ENCODE measurements at regions not wholly inside any gene's neighbourhood (a gene's known extent, or its start where the extent isn't known, plus 50 kb on each side); places are given as distances from the start of the nearest gene placed in this dataset.

- DNase-seq (ENCODE audit: low spot score), result no peak
Measured at GRCh38 chr2:219957820-219958219, 330.4 kb downstream of the SLC4A3 start.

- DNase-seq (ENCODE audit: low spot score), result no peak
Measured at GRCh38 chr2:219958941-219959340, 331.5 kb downstream of the SLC4A3 start.

- no peak for DNase-seq (ENCODE audit: low spot score)
Measured at GRCh38 chr2:219959471-219959870, 332.0 kb downstream of the SLC4A3 start.

GRCh38 chr2:219961947-219962498 is 334.6 kb downstream of the SLC4A3 start:
- DNase-seq (ENCODE audit: low spot score), result no peak

- no peak for DNase-seq (ENCODE audit: low spot score)
Measured at GRCh38 chr2:219962801-219963200, 335.4 kb downstream of the SLC4A3 start.

GRCh38 chr2:219965287-219966194 is 338.1 kb downstream of the SLC4A3 start:
- DNase-seq (ENCODE audit: low spot score), result peak; percentile 61

- no peak for DNase-seq (ENCODE audit: low spot score)
Measured at GRCh38 chr2:219967247-219968245, 340.1 kb downstream of the SLC4A3 start.

- DNase-seq (ENCODE audit: low spot score), result no peak
Measured at GRCh38 chr2:219968685-219969345, 341.4 kb downstream of the SLC4A3 start.

GRCh38 chr2:219969508-219969907 is 342.1 kb downstream of the SLC4A3 start:
- DNase-seq (ENCODE audit: low spot score), result no peak

GRCh38 chr2:219973136-219973535 is 345.7 kb downstream of the SLC4A3 start:
- DNase-seq (ENCODE audit: low spot score), result no peak

GRCh38 chr2:219976871-219977270 is 349.4 kb downstream of the SLC4A3 start:
- DNase-seq (ENCODE audit: low spot score), result no peak

- DNase-seq (ENCODE audit: low spot score), result no peak
Measured at GRCh38 chr2:219980638-219981037, 353.2 kb downstream of the SLC4A3 start.

- no peak for DNase-seq (ENCODE audit: low spot score)
Measured at GRCh38 chr2:219983836-219984235, 356.4 kb downstream of the SLC4A3 start.

- DNase-seq (ENCODE audit: low spot score), result no peak
Measured at GRCh38 chr2:219985017-219985416, 357.6 kb downstream of the SLC4A3 start.

- DNase-seq (ENCODE audit: low spot score), result no peak
Measured at GRCh38 chr2:219987830-219988229, 360.4 kb downstream of the SLC4A3 start.

- DNase-seq (ENCODE audit: low spot score), result no peak
Measured at GRCh38 chr2:219989744-219990143, 362.3 kb downstream of the SLC4A3 start.

GRCh38 chr2:219991116-219991515 is 363.7 kb downstream of the SLC4A3 start:
- no peak for DNase-seq (ENCODE audit: low spot score)

GRCh38 chr2:219995399-219995798 is 368.0 kb downstream of the SLC4A3 start:
- DNase-seq (ENCODE audit: low spot score), result no peak

GRCh38 chr2:219995991-219996765 is 368.7 kb downstream of the SLC4A3 start:
- DNase-seq (ENCODE audit: low spot score), result no peak

GRCh38 chr2:219997341-219997851 is 370.0 kb downstream of the SLC4A3 start:
- DNase-seq (ENCODE audit: low spot score), result peak; percentile 70

- DNase-seq (ENCODE audit: low spot score), result peak; percentile 24
Measured at GRCh38 chr2:219998107-219998506, 370.7 kb downstream of the SLC4A3 start.

All from iPS-NIHi11 (cell line).